ENCODE measurements at regions not wholly inside any gene's neighbourhood (a gene's known extent, or its start where the extent isn't known, plus 50 kb on each side); places are given as distances from the start of the nearest gene placed in this dataset.
A peak's percentile ranks its signal among the peaks of the same experiment; 100 is the strongest.
"Not testable (repeated sequence)": the region's sequence is repeated elsewhere in the genome, so short reads cannot be mapped to it uniquely, and the experiment has no call there.

- DNase-seq (ENCODE audit: low read depth) = no peak
These were observed 73.8 kb upstream of the MORC3 start for GRCh38 chr21:36246080-36246631.

GRCh38 chr21:36247316-36248010 lies 72.5 kb upstream of the MORC3 start:
- no peak for DNase-seq (ENCODE audit: low read depth)

DNA sequence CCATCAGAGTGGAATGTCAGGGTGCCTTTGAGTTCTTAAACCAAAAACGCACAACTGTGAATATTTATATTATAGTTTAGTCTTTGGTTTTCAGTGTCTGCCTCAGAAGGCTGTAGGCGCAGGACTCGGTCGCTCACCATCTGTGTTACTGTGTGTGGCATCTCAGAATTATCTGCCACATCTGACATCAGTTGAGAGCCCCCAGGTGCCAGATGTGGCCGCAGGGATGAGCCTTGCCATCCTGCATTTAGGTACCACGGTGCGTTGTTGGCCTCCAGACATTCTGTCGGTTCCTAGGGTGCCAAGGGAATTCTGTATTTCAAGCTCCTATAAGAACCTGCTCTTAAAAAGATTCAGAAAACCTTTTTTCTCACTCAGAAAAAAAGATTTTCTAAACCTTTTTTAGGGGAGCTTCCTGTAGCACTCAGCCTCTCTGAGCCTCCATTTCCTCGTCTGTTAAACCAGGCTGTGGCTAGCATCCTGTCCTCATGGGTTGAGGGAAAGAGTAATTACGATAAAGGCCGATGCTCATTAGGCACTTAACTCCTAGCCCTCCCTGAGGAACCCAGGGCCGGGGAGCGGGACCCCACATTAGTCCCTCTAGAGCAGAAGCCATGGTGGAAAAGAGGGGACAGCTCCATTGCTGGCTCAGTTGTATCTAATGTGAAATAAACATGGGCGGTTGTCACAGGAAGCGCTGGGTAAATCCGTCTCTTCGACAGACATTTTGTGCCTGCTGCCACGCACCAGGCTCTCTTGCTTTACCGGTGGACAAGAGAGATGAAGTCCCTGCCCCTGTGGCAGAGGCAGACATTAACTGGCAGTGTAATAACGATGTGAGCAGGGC lies 70.2 kb upstream of the MORC3 start:
- DNase-seq (ENCODE audit: low read depth) = no peak

GRCh38 chr21:36250423-36251075 lies 69.4 kb upstream of the MORC3 start:
- DNase-seq (ENCODE audit: low read depth) = no peak

DNA sequence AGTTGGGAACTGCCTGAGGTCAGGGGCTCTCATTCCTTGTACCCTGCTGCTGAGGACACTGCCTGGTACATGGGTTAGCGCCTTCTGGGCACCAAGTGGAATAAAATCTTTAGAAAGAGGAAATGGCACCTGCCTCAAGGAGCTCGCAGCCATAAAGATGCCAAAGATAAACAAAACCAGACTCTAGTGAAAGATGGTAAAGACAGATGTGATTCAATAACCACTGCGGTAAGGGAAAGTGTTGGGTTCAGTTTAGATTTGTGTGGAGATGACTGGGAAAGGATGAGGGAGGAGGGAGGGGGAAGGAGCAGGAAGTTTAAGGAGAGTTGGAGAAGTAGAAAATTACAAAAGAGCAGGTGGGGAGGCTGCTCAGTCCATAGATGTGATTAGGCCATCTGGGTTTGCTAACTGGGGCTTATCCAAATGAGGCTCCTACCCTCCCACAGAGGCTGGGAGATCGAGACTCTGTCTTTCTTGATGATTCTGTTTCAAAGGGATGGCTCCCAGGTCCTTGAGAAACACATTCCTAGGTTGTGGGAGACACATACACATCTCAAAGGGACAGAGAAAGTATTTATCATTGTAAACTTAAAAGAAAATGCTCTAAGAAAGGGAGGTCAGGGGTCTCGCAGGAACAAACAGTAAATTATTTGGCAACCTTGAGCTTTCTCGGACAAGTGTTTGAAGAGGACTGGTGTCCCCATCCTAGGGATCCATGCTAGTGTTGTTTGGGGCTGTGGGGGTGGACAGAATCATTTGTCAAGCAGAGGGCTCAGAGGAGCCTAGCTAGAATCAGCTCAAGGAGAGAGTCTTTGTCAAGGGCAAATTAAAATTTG lies 65.7 kb upstream of the MORC3 start:
- DNase-seq (ENCODE audit: low read depth) = no peak

DNA sequence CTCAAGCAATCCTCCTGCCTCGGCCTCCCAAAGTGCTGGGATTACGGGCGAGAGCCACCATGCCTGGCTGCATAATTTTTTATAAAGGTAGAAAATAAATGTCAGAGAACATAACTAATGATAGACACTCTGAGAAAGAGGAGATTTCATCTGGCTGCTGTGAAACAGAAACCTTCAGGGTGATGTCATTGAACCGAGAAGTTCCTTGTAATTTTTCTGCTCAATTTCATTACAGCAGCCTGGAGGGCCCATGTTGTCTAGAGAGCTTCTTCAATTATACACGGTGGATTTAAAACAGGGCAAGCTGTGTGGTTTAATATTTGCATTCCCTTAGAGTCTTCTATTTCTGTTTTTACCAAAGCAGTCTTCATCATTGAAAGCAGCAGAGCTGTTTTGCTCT lies 64.3 kb upstream of the MORC3 start:
- DNase-seq (ENCODE audit: low read depth) = no peak

GRCh38 chr21:36257657-36258056 lies 62.3 kb upstream of the MORC3 start:
- no peak for DNase-seq (ENCODE audit: low read depth)

GRCh38 chr21:36260030-36260787 lies 59.8 kb upstream of the MORC3 start:
- DNase-seq (ENCODE audit: low read depth) = peak; percentile 75

GRCh38 chr21:36260802-36261201 lies 59.2 kb upstream of the MORC3 start:
- DNase-seq (ENCODE audit: low read depth) = no peak

GRCh38 chr21:36261459-36261858 lies 58.5 kb upstream of the MORC3 start:
- no peak for DNase-seq (ENCODE audit: low read depth)

DNA sequence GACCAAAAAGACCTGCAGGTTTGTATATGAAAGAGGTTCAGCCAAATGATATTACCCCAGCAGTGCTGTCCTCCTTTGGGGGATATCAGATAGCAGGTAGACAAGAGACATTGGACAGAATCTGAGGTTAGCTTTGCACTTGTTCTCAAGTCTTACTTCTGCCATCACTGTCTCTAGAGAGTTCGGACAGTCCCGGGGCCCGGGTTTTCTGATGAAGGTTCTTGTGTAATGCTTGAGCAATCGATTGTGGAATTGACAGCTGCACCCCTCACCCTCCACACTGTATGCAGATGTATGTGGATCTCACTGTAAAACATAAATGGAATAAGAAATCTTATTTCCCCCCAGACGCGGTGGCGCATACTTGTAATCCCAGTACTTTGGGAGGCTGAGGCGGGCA lies 56.2 kb upstream of the MORC3 start:
- DNase-seq (ENCODE audit: low read depth) = no peak

DNA sequence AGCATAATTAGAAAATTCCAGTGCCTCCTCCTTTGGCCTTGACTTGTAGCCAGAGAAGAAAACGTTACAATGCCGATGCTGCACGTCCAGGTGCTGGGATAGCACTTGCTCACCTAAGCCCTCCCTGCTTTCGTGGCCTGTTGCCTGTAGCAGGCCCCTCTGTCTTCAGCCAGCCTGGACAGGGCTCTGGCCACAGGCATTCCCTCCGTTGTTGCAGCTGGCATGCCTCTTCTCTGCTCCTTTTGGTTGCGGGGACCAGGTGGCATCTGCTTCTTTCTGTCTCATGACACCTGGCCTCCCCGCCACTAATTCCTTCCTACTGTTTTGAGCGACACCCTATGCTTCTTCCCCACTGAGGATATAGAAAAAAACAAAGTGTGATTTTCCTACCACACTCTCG lies 54.6 kb upstream of the MORC3 start:
- no peak for DNase-seq (ENCODE audit: low read depth)

GRCh38 chr21:36267828-36268227 lies 52.2 kb upstream of the MORC3 start:
- DNase-seq (ENCODE audit: low read depth) = not testable (repeated sequence)

DNA sequence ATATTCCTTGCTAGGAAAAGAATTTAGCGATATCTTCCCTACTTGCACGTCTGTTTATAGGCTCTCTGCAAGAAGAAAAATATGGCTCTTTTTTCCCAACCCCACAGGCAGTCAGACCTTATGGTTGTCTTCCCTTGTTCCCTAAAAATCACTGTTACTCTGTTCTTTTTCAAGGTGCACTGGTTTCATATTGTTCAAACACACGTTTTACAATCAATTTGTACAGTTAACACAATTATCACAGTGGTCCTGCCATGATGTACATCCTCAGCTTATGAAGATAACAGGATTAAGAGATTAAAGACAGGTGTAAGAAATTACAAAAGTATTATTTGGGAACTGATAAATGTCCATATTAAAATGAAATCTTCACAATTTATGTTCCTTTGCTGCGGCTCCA lies 51.7 kb upstream of the MORC3 start:
- DNase-seq (ENCODE audit: low read depth) = not testable (repeated sequence)

All from ELR (cell line).